Posterior cingulate gyrus (tissue), 11 donors: ENCODE measurements at regions not wholly inside any gene's neighbourhood (a gene's known extent, or its start where the extent isn't known, plus 50 kb on each side); places are given as distances from the start of the nearest gene placed in this dataset.

ENCODE experiments used
- DNase-seq, 10 donors: peaks; one replicate each; pipeline versions ENCODE4 v3.0.0 to v3.0.0-alpha.2; 2020 to 2021; ENCODE audit warnings: mixed read lengths in 3 of 10
- intact Hi-C: fragments of 100-400 bp; cut with DNase I; formaldehyde crosslinking; loops from one replicate; pipeline ENCODE4 v1.15.1; 2023

DNA sequence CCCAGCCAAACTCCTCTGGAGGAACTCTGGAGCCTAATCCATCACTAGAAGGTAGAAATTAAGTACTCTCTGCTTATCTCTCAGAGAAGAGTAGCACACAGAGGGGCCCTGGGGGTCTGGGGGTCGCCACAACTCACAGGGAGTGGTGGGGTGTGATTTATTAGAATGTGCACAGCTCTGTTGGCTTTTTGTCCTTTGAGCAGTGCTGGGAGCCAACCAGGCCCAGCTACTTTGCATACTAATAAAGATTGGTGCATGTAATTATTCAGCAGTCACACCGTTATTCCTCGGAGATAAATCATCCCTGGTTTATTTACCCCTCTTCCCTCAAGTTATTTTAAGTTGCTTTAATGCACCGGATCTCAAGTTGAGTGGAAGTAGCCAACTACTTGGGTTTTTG is 606.7 kb upstream of the EEF2KMT start:
- DNase-seq = no peak
- intact Hi-C loops = no loop called here

- no peak for DNase-seq
- intact Hi-C loops = no loop called here
Observed at GRCh38 chr16:5693426-5693825, 595.8 kb upstream of the EEF2KMT start.

DNA sequence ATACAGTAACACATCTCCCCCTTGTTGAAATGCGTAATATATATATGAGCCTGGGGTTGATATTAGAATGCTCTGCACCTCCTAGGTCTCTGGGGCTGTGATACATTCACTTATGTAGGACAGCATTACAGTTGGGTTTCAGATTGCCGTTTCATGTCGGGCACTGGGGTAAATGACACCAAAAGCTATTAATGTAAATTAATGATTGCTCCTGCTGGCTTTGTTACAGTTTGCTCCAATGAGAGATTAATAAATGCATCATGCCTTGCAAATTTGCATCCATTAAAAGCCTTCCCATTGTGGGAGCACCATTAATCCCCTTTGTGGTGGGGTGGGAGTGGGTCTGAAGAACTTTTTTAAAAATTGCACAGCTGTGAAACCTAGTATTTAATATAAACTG is 584.4 kb upstream of the EEF2KMT start:
- peak in 1 of 10 donors; percentile 8 for DNase-seq
- intact Hi-C loops = no loop called here

- intact Hi-C loops = no loop called here
- no peak for DNase-seq
Observed at GRCh38 chr16:5678371-5678770, 580.8 kb upstream of the EEF2KMT start.

DNA sequence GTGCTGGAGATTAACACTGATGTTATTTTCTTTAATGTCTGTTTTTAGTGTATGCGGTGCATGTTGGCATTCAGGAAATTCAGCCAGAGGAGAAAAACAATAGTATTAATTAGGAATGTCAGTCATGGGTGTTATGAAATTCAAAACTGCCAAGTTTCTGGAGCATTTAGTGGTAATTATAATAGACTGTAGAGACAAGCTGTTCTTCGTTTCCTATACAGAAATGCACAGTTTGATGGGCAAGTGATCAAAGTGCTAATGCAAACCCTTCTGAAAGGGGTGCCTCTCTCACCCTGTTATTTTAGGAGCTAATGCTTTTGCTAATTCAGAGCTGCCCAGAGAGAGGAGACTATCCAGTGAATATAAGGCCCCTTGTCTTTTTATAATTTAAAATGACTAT is 573.8 kb upstream of the EEF2KMT start:
- no peak for DNase-seq
- intact Hi-C loops = no loop called here

DNA sequence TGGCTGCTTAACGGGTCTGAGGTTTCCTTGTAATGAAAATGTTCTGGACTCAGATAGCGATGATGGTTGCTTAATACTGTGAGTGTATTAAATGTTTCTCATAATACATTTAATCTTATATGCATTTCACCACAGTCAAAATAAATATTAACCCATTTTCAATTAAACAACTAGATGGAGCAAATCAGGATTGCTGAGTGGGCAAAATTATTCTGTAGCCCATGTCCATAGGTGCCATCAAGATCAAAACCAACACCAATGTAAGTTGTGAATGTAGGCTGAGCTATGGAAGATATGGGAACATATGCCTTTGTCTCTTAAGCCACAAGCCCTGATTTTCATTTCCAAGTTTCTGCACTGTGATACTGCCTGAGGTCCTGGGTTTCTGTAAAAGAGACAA is 572.6 kb upstream of the EEF2KMT start:
- intact Hi-C loops = no loop called here
- no peak for DNase-seq

- intact Hi-C loops = no loop called here
- DNase-seq = no peak
Observed at GRCh38 chr16:5668553-5668952, 571.0 kb upstream of the EEF2KMT start.

GRCh38 chr16:5665834-5666233 is 568.2 kb upstream of the EEF2KMT start:
- peak in 1 of 10 donors; percentile 80 for DNase-seq
- intact Hi-C loops = no loop called here

DNA sequence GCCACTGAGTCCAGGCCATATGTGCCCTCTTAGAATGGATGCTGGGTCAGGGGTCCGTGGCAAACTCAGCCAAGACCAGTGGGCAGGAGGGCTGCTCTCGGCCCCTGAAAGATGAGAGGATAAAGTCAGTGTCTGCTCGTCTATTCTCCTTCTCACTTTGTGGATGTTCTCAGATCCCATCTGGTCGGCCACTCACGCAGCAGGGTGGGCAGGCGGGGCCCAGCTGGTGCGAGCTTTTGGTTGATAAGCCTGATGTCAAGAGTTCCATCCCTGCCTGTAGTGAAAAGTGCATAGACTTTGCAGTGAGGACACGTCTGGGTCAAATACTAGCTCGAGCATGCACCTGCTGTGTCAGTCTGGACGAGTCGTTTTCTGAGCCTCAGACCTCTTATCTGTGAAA is 556.2 kb upstream of the EEF2KMT start:
- DNase-seq = peak in 1 of 10 donors; percentile 79
- intact Hi-C loops = no loop called here

DNA sequence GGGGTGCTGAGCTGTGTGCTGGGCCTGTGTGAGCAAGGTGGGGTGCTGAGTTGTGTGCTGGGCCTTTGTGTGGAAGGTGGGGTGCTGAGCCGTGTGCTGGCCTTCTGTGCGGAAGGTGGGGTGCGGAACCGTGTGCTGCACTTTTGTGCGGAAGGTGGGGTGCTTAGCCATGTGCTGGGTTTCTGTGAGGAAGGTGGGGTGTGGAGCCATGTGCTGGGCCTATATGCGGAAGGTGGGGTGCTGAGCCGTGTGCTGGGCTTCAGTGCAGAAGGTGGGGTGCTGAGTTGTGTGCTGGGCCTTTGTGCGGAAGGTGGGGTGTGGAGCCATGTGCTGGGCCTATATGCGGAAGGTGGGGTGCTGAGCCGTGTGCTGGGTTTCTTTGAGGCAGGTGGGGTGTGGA is 555.4 kb upstream of the EEF2KMT start:
- no peak for DNase-seq
- intact Hi-C loops = no loop called here

DNA sequence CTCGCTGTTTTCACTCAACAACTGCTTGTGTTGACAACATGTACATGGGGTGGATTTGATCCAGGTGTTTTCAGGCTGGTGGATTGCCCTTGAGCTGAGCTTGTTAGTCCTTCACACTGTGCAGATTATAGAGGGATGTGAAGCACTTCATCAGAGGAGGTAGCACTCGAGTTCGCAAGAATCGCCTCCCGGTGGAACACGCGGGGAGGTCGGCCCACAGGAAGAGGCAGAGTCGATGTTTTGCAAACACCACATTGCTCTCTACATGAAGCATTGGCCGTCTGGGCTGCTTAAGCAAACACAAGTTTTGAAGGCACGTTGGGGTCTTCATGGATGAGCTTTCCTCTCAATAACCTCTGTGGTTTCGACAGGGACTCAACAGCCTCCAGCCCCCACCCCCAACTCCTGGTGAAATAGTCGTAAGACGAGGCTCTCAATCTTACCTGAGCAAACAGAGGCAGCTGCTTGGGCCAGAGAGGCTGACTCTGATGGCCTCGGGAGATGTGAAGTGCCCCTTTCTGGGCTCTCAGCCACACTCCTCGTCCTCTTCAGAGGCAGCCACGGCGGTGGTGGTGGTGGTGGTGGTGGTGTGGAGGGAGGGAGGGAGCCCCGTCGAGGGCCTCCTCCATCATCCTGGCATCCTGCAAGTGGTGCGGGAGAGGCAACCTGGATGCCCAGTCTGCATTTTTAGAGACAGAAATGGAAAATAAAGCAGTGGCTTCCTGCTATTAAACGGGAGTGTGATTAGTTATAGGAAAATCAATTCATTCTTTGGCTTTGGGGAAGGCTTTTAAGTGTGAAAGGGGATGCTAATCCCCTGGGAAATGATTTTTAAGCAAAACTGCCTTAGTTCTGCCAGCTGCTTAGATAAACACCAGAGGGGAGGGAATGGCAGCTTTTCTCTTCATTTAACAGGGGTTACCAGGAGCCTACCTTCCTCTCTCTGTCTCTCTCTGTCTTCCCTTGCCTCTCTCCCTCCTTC is 552.5 kb upstream of the EEF2KMT start:
- no peak for DNase-seq
- intact Hi-C loops = no loop called here

DNA sequence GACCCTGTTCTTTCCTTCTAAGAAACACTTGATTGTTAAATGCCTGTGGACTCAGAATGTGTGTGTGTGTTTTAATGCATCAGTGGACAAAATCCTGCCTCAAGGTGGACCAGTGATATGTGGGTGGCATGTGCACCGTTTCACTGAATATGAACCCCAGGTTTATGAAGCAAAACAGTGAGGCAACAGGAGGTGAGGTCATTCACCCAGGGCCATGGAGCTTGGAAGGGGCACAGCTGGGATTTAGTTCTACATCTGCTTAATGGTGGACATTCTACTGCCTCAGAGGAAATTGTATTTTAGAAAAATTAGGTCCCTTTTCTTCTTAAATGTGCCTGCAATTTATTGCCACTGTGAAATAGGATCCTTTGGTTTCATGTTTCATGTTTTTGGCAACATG is 549.5 kb upstream of the EEF2KMT start:
- no peak for DNase-seq
- intact Hi-C loops = no loop called here

DNA sequence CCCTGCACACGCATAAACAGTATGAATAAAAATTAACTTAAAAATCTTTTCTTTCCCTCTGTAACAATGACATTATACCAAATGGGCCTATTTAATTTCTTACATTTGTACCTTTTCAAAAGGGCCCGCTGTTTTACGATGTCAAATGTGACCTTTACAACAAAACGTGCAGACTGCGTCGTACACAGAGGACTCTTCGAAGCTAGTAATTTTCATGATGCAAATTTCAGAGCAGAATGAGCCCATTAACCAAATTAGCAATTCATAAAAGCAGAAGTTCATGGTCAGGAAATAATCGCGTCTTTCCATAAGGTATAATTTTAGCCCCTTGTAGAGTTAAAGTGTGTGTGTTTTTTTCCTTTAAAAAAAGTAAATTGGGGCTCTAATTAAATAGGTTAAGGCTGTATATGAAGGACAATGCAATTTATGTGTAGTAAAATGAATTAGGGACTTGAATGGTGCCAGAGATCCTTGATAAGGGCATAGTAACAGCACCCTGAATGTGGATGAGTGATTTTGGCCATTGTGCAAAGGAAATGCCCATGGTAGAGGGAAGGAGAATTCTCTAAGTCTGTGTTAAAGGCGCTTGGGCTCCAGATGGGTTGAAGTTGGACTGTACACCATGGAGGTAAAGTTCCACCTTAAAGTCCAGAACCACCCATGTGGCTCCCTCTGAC is 546.4 kb upstream of the EEF2KMT start:
- DNase-seq = no peak
- intact Hi-C loops = no loop called here

DNA sequence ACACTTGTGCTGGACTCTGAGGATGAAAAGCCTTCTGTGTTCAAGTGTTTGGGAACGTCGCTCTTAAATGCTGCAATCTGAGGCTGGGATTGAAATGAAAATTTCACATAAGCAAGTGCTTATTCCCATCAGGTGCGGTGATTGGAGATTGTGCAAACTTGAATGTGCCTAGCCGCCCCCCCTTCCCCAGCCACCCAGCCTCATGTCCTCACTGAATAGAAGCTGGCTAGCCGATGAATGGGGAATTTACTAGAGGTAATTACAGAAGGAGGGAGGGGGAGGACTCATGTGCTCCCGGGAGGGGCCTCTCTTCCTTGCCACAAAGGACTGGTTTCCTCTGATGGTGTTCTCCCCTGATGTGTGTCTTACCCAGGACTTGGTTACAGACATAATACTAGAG is 544.8 kb upstream of the EEF2KMT start:
- peak in 2 of 10 donors; percentile 34 to 73 for DNase-seq
- intact Hi-C loops = no loop called here

DNA sequence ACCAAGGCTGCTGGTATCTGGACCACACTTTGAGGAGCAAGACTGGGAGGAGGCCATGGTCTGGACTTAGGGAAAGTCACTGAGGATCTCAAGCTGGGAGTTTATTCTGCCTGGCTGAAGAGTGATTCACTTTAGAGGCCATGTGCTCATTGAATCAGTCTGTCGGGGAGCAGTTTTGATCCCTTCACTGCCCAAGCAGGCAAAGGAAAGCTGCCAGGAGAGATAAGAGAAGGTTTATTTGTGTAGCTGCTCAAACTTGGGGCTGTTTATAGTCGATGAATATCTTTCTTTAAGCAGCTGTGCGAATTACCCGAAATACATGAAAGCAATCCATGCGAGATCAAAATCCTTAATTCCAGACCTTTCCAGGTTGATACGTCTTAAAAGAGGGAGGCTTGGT is 544.4 kb upstream of the EEF2KMT start:
- DNase-seq = no peak

DNA sequence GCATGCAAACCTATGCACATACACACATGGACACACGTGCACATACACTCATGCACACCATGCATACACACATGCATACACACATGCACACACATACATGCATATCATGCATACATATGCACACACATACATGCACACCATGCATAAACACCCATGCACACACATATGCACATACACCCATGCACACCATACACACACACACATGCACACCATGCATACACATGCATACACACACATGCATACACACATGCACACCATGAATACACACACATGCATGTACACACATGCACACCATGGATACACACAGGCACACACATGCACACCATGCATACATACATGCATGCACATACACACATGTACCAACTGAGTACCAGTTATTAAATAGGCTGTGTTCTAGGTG is 543.3 kb upstream of the EEF2KMT start:
- no peak for DNase-seq
- intact Hi-C loops = no loop called here

More for the DNA sequence above, 544.4 kb upstream of the EEF2KMT start:
- intact Hi-C loops = no loop called here

GRCh38 chr16:5639531-5639930 is 541.9 kb upstream of the EEF2KMT start:
- intact Hi-C loops = no loop called here
- DNase-seq = peak in 5 of 10 donors; percentile 4 to 86 (median 26)

- intact Hi-C loops = no loop called here
- DNase-seq = no peak
Observed at GRCh38 chr16:5635331-5635730, 537.7 kb upstream of the EEF2KMT start.

DNA sequence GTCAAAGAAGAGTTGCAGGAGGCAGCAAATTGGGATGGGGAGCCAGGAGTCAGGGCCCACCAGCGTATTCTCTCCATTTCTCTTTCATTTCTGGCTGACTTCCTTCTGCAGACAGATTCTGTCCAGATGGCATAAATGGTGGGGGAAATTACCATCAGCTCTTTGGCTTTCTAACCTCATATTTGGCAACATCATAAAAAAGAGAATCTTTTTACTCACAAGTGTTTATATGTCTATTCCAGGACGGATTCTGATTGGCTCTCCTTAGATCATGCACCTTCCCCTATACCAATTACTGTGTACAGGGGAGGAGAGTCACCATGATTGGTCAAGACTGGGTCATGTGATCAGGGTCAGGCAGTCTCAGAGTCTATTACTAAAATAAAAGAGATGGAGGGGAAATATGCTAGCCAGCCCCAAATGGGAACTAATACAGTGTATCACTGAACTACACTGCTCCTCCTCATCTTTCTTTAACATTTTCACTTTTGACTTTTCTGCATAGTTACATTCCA is 537.1 kb upstream of the EEF2KMT start:
- no peak for DNase-seq
- intact Hi-C loops = no loop called here

DNA sequence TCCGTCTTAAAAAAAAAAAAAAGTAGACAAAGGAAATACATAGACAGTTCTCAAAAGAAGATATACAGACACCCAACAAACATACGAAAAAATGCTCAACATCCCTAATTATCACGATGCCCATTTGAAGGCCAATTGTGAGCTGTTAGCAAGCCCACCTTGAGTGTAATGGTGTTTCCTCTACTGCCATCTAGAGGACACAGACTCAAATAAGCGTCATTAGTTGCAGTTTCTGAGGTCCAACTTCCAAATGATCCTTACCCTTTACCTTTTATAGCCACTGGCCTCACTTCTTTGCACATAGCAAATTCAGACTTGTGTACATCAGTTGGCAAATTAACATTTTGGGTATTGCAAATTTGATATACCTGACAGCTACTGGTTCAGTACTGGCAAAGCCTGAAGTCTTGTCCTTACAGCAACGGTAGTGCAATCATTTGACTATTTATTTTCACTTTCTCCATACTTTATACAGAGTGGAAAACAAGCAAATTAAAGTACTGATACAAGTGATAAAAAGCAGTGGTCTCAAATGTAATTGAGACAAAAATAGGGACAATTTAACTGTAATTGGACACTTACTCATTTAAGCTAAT is 536.3 kb upstream of the EEF2KMT start:
- intact Hi-C loops = no loop called here
- DNase-seq = no peak

- intact Hi-C loops = no loop called here
- no peak for DNase-seq
Observed at GRCh38 chr16:5622234-5622884, 524.8 kb upstream of the EEF2KMT start.
